ENCODE measurements at regions not wholly inside any gene's neighbourhood (a gene's known extent, or its start where the extent isn't known, plus 50 kb on each side); places are given as distances from the start of the nearest gene placed in this dataset.

GRCh38 chr12:125677829-125678228, 612.6 kb downstream of the AACS start:
- no peak for TF ChIP-seq CTCF (IDR thresholded peaks at IDR 0.05; ENCODE audit: insufficient read depth, low read depth, low read length)
- no peak for DNase-seq (ENCODE audit: low read depth)
- no peak overlapping the region for H3K4me3 ChIP-seq (ENCODE audit: low read depth, low read length)

- no peak overlapping the region for H3K4me3 ChIP-seq (ENCODE audit: low read depth, low read length)
- TF ChIP-seq CTCF (IDR thresholded peaks at IDR 0.05; ENCODE audit: insufficient read depth, low read depth, low read length): no peak
- no peak for DNase-seq (ENCODE audit: low read depth)
These were observed 613.4 kb downstream of the AACS start for GRCh38 chr12:125678589-125678993.

- no peak for TF ChIP-seq CTCF (IDR thresholded peaks at IDR 0.05; ENCODE audit: insufficient read depth, low read depth, low read length)
- no peak for DNase-seq (ENCODE audit: low read depth)
- no peak overlapping the region for H3K4me3 ChIP-seq (ENCODE audit: low read depth, low read length)
These were observed 618.6 kb downstream of the AACS start for GRCh38 chr12:125683748-125684381.

GRCh38 chr12:125684968-125685790, 619.9 kb downstream of the AACS start:
- TF ChIP-seq CTCF (IDR thresholded peaks at IDR 0.05; ENCODE audit: insufficient read depth, low read depth, low read length): no peak
- DNase-seq (ENCODE audit: low read depth): no peak
- no peak overlapping the region for H3K4me3 ChIP-seq (ENCODE audit: low read depth, low read length)

GRCh38 chr12:125685915-125686314, 620.7 kb downstream of the AACS start:
- peak; percentile 53 for DNase-seq (ENCODE audit: low read depth)
- no peak overlapping the region for H3K4me3 ChIP-seq (ENCODE audit: low read depth, low read length)
- TF ChIP-seq CTCF (IDR thresholded peaks at IDR 0.05; ENCODE audit: insufficient read depth, low read depth, low read length): no peak

GRCh38 chr12:125687403-125687802, 622.2 kb downstream of the AACS start:
- TF ChIP-seq CTCF (IDR thresholded peaks at IDR 0.05; ENCODE audit: insufficient read depth, low read depth, low read length): no peak
- H3K4me3 ChIP-seq (ENCODE audit: low read depth, low read length): no peak overlapping the region
- DNase-seq (ENCODE audit: low read depth): no peak
